Eye (tissue), 1 donor: ENCODE measurements at regions not wholly inside any gene's neighbourhood (a gene's known extent, or its start where the extent isn't known, plus 50 kb on each side); places are given as distances from the start of the nearest gene placed in this dataset.

Source experiments
- DNase-seq: peaks from one replicate; pipeline ENCODE4 v3.0.0-alpha.2; 2015

DNA sequence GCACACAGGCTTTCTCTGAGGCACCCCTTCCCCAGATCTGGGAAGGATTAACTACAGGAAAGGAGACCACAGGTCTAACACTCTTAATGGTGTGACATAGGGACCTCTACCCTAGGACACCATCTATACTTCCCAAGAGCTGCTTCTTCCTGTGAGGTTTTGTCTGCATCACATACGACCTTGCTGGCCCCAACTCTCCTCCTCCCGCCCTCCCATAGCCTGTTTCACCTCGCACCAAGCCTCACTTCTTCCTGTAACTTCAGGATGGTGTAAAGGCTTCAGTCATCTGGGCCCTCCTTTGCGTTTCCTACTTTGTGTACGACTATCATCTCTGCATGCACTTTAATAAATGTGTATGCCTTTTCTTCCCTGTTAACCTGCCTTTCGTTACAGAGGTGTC lies 274.3 kb downstream of the KLF6 start:
- no peak for DNase-seq

DNA sequence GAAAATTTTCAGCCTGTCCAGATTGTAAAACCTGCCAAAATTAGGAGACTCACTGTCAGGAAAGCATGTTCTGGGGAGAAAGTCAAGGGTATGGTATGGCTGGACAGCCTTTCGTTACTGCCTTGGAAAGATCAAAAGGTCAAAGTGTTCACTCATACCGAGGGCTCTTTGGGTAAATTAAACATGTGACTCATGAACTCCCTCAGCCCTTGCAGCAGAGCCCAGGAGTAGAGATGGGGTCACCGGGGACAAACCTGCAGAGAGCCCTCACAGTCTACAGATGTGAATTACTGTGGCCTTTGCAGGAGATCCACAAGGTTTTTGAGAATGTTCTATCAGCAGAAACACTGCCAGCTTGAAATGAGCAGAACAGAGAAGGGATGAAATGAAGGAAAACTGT lies 275.7 kb downstream of the KLF6 start:
- DNase-seq: no peak

- DNase-seq: no peak
Measured at GRCh38 chr10:3503299-3503698, 281.7 kb downstream of the KLF6 start.

GRCh38 chr10:3502673-3503072 lies 282.3 kb downstream of the KLF6 start:
- DNase-seq: peak; percentile 45

GRCh38 chr10:3500408-3500856 lies 284.6 kb downstream of the KLF6 start:
- DNase-seq: peak; percentile 97

- no peak for DNase-seq
Measured at GRCh38 chr10:3499120-3499519, 285.9 kb downstream of the KLF6 start.

GRCh38 chr10:3497581-3497980 lies 287.4 kb downstream of the KLF6 start:
- no peak for DNase-seq

- DNase-seq: no peak
Measured at GRCh38 chr10:3496138-3496537, 288.9 kb downstream of the KLF6 start.

DNA sequence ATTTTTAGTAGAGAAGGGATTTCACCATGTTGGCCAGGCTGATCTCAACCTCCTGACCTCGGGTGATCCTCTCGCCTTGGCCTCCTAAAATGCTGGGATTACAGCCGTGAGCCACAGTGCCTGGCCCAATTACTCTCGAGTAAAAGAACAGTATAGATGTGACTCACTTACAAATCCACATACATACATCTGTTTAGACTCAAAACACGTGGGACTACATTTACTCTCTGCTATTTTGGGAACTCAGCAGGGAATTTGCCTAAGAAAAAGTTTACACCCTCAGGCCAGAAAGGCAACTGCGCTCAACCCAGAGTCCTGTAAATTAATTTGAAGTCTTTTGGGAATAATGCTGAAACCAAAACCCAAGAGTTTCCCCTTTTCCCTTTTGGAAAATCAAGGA lies 289.7 kb downstream of the KLF6 start:
- DNase-seq: no peak

DNA sequence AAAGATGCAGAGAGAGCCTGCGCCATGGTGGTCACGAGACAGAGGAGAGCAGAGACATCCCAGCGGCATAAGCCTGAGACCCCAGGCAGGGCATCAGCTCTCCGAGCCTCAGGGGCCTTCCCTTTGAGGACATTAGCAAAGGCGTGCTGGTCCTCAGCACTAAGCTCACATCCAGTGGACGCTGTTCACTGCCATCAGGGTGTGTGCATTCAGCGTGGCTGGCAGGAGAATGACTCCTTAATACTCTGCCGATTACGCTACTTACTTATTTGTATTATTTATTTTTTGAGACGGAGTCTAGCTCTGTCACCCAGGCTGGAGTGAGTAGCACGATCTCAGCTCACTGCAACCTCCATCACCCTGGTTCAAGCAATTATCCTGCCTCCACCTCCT lies 290.2 kb downstream of the KLF6 start:
- no peak for DNase-seq

DNA sequence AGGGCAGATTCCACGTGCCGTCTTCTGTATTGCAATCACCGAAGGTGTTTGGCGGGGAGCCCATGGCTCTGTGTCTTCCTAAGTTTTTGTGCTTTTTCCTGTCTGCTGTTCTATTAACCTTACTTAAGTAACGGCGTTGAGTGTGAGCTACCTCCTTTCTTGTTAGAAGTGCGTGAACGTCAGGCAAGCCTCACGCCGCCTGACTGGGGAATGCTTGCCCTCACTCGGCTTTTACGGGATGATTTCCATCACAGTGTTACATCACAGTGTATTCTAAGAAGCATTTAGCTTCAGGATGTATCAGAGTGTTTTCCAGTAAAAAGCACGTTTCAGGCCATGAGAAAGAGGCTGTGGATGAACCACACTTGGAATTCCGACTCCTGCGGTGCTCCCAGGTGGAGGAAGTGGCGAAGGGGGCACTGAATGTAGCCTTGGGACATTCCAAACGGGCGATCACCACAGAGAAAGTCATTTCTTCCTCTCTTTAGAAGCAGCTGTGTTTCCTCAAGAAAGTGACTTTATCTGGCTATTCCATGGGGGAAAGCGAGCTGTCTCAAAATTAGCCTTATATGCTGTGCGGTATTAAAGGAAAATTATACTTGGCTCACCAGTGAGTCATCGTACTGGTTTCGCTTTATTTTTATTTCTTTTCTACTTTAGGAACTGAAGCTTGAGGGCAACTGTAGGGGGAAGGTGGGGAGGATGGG lies 290.7 kb downstream of the KLF6 start:
- no peak for DNase-seq

DNA sequence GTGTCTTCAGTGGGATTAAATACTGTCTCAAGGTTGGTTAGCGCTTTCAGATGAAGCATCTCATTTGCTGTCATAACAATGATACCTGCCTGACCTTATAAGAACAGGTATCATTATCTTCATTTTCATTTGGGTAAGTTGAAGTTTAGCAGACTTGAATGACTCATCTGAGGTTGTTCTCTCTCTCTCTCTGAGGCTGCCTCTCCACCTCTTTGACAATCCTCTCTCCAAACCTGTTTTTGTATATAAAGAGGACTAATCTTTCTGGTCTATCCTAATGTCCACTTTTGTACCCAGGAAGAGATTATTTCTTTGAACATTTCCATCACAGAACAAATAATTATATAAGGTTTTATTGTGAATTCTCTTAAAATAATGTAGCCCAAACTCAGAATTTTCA lies 291.4 kb downstream of the KLF6 start:
- DNase-seq: no peak

DNA sequence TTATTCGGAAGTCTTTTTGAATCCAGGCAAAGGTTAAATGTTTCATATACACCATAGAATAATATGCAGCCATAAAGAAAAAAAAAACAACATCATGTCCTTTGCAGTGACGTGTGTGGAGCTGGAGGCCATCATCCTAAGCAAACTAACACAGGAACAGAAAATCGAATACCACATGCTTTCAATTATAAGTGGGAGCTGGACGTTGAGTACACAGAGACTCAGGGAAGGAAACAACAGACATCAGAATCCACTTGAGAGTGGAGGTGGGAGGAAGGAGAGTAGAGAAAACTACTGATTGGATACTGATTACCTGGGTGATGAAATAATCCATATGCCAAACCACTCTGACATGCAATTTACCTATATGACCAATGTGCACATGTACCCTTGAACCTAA lies 293.4 kb downstream of the KLF6 start:
- DNase-seq: no peak

GRCh38 chr10:3487228-3487627 lies 297.8 kb downstream of the KLF6 start:
- no peak for DNase-seq

- peak; percentile 80 for DNase-seq
Measured at GRCh38 chr10:3486346-3487065, 298.5 kb downstream of the KLF6 start.

GRCh38 chr10:3485057-3485686 lies 299.8 kb downstream of the KLF6 start:
- DNase-seq: no peak

GRCh38 chr10:3484306-3485056 lies 300.5 kb downstream of the KLF6 start:
- DNase-seq: peak; percentile 33

DNA sequence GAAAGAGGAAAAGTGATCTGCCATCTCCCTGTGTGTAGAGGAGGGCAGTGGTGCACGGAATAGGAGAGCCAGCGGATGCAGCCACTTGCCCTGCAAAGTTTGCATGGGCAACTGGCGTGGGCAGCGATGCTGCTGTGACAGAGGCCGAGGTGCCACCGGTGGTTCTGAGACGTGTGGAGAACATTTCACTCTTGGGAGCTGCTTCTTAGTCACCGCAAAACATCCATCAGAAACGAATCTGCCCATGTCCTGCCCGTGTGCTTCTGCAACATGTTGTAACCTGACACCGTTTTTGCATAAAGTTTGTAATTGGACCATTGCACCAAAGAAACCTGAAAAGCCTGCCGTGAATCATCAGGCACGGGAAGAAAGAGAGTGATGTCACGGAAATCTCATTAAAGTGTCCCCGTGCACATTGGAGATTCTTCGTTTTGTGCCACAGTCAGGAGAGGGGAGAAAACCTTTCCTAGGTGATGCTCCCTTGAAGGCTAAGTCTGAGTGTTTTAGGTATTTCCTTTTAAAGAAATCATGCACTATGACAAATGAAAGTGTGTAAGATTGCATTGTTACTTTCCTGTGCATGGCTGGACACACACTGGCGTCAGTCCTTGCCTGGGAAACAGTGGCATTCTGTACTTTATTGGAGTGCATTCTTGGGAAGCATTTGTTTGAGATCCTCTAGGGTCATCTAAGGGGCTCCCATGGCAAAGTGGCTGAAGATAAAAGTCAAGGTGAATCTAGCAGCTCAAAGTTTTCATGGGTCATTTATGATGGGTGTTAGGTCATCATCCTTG lies 302.6 kb downstream of the KLF6 start:
- DNase-seq: peak; percentile 93

GRCh38 chr10:3481496-3481895 lies 303.5 kb downstream of the KLF6 start:
- no peak for DNase-seq

GRCh38 chr10:3480990-3481315 lies 304.1 kb downstream of the KLF6 start:
- no peak for DNase-seq

DNA sequence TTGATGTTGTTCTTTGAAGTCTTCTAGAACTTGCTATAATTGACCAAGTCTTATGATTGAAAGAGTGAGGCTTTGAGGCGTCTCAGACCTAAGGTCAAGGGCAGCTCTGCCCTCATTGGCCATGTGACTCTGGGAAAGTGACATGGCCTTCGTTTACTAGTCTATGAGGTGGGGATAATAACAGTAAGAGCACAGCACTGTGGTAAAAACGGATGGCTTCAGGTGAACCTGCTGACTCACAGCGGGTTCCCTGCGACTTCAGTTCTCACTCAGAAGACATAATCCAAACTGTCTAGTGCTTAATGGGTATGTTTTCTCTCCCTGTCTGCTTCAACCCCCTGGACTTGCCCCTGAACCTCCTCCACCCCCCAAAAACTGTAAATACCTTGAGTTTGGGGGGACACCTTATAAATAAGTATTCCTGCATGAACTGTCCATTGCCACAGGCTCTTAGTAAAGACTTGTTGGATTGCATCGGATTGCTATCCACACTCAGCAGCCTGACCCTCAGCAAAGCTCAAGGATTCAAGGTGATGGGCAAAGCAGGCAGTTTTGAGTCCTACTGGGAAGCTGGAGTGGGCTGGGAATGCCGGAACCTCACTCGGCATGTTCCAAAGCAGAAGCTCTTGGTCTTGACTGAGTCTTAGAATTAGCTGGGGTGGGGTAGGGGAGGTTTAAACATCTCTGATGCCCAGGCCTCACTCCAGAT lies 304.6 kb downstream of the KLF6 start:
- no peak for DNase-seq

DNA sequence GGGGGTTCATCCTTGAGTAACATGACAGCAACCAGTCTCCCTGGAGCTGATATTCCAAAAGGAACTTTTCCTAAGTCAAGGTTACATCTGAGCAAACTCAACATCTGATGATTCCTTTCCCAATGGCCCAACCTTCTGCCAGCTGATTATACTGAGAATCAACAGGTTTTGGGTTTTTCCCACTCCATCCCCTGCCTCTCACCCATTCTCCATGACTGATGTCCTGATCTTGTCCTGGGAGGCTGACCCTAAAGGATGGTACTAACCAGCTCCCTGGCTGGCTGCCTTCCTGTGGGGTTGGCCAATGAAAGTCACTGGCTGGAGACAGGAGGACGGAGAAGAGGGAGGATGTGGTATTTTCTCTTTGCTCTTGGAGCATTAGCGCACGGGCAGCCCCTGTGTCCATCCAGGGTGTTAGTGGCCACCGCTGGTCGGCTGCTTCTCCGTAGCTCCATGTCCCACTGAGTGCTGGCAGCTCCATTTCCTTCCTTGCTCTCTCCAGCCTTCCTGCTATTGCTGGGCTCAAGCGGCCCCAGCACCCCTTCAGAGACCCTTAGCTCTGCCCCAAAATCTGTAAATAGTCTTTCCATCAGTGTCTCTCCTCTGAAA lies 306.2 kb upstream of the PITRM1 start:
- no peak for DNase-seq
